CD4-positive, alpha-beta T cell treated with Interferon gamma for 1 hour (primary cell): ENCODE measurements at regions not wholly inside any gene's neighbourhood (a gene's known extent, or its start where the extent isn't known, plus 50 kb on each side); places are given as distances from the start of the nearest gene placed in this dataset.
"Not testable (repeated sequence)": the region's sequence is repeated elsewhere in the genome, so short reads cannot be mapped to it uniquely, and the experiment has no call there.

Source experiments
- DNase-seq: peaks from one replicate; pipeline ENCODE4 v3.0.0-alpha.2; 2020

GRCh38 chr12:59077575-59078426, 157.5 kb upstream of the LRIG3 start:
- DNase-seq = no peak

GRCh38 chr12:59077153-59077552, 156.8 kb upstream of the LRIG3 start:
- no peak for DNase-seq

GRCh38 chr12:59076622-59077021, 156.3 kb upstream of the LRIG3 start:
- no peak for DNase-seq

- no peak for DNase-seq
Measured at GRCh38 chr12:59075968-59076490, 155.7 kb upstream of the LRIG3 start.

- no peak for DNase-seq
Measured at GRCh38 chr12:59075141-59075540, 154.8 kb upstream of the LRIG3 start.

- no peak for DNase-seq
Measured at GRCh38 chr12:59070322-59070933, 150.1 kb upstream of the LRIG3 start.

GRCh38 chr12:59069516-59069915, 149.2 kb upstream of the LRIG3 start:
- DNase-seq = no peak

GRCh38 chr12:59068436-59068835, 148.1 kb upstream of the LRIG3 start:
- DNase-seq = no peak

- no peak for DNase-seq
Measured at GRCh38 chr12:59067083-59067482, 146.8 kb upstream of the LRIG3 start.

GRCh38 chr12:59066445-59066844, 146.1 kb upstream of the LRIG3 start:
- DNase-seq = no peak

- DNase-seq = no peak
Measured at GRCh38 chr12:59059088-59059935, 139.0 kb upstream of the LRIG3 start.

- DNase-seq = no peak
Measured at GRCh38 chr12:59056966-59057365, 136.7 kb upstream of the LRIG3 start.

GRCh38 chr12:59055204-59055860, 135.0 kb upstream of the LRIG3 start:
- DNase-seq = no peak

- DNase-seq = not testable (repeated sequence)
Measured at GRCh38 chr12:59053266-59053899, 133.1 kb upstream of the LRIG3 start.

GRCh38 chr12:59046763-59047534, 126.6 kb upstream of the LRIG3 start:
- DNase-seq = no peak

GRCh38 chr12:59044791-59045190, 124.5 kb upstream of the LRIG3 start:
- no peak for DNase-seq

GRCh38 chr12:59041241-59042121, 121.2 kb upstream of the LRIG3 start:
- DNase-seq = no peak

GRCh38 chr12:59040656-59041055, 120.4 kb upstream of the LRIG3 start:
- DNase-seq = no peak

GRCh38 chr12:59040043-59040442, 119.7 kb upstream of the LRIG3 start:
- DNase-seq = no peak

GRCh38 chr12:59039005-59039404, 118.7 kb upstream of the LRIG3 start:
- no peak for DNase-seq
